NT2/D1 (cell line): ENCODE measurements at regions not wholly inside any gene's neighbourhood (a gene's known extent, or its start where the extent isn't known, plus 50 kb on each side); places are given as distances from the start of the nearest gene placed in this dataset.
A peak's percentile ranks its signal among the peaks of the same experiment; 100 is the strongest.

Source experiments
- DNase-seq: peaks from one replicate; pipeline ENCODE4 v3.0.0-alpha.2; 2011; ENCODE audit warnings: low read depth, low spot score
- H3K27me3 ChIP-seq: 2 replicates; pipeline ENCODE4 v1.6.0; 2011; ENCODE audit warnings: mild to moderate bottlenecking; ENCODE audit not compliant: insufficient read length, insufficient read depth
- H3K36me3 ChIP-seq: 2 replicates; pipeline ENCODE4 v1.6.1; 2011; ENCODE audit warnings: mild to moderate bottlenecking, low read length, mixed read lengths; ENCODE audit not compliant: insufficient read depth, insufficient read length
- H3K4me1 ChIP-seq: 2 replicates; pipeline ENCODE4 v1.5.1; 2011; ENCODE audit not compliant: insufficient read depth, insufficient read length
- H3K4me3 ChIP-seq: 2 replicates; pipeline ENCODE4 v1.5.1; 2011; ENCODE audit warnings: low read depth; ENCODE audit not compliant: insufficient read length
- H3K9ac ChIP-seq: 2 replicates; pipeline ENCODE4 v1.6.0; 2011; ENCODE audit warnings: low read depth; ENCODE audit not compliant: insufficient read length
- H3K9me3 ChIP-seq: 2 replicates; pipeline ENCODE4 v1.5.1; 2011; ENCODE audit warnings: mild to moderate bottlenecking, low read length; ENCODE audit not compliant: insufficient read depth
- SUZ12 ChIP-seq: IDR thresholded peaks from 2 replicates; pipeline ENCODE4 v1.6.1; 2011; ENCODE audit not compliant: insufficient read length, insufficient read depth; ENCODE audit errors: extremely low read depth
- YY1 ChIP-seq: IDR thresholded peaks from 2 replicates; pipeline ENCODE4 v1.6.1; 2011; ENCODE audit not compliant: insufficient read length, insufficient read depth
- ZNF274 ChIP-seq: IDR thresholded peaks from 2 replicates; pipeline ENCODE4 v1.6.1; 2011; ENCODE audit warnings: mild to moderate bottlenecking, low read depth, low read length

- no peaks in the 10 kb centered on the region for H3K4me1 ChIP-seq
- no peaks in the 10 kb centered on the region for H3K9me3 ChIP-seq
- no peak for TF ChIP-seq YY1
- no peak for TF ChIP-seq ZNF274
- TF ChIP-seq SUZ12: no peak
- no peaks in the 10 kb centered on the region for H3K36me3 ChIP-seq
- H3K4me3 ChIP-seq: no peak overlapping the region
- no peak for DNase-seq
- no peak overlapping the region for H3K9ac ChIP-seq
- no peaks in the 10 kb centered on the region for H3K27me3 ChIP-seq
These were observed 155.7 kb downstream of the GALC start for GRCh38 chr14:87837296-87837695.

- no peak for TF ChIP-seq SUZ12
- TF ChIP-seq ZNF274: no peak
- no peak for TF ChIP-seq YY1
- H3K4me3 ChIP-seq: no peak overlapping the region
- H3K9ac ChIP-seq: no peak overlapping the region
- no peaks in the 10 kb centered on the region for H3K4me1 ChIP-seq
- H3K27me3 ChIP-seq: no peaks in the 10 kb centered on the region
- H3K36me3 ChIP-seq: no peaks in the 10 kb centered on the region
- DNase-seq: no peak
- no peaks in the 10 kb centered on the region for H3K9me3 ChIP-seq
These were observed 158.4 kb downstream of the GALC start for GRCh38 chr14:87834594-87834993.

- H3K27me3 ChIP-seq: no peaks in the 10 kb centered on the region
- no peak for DNase-seq
- H3K9ac ChIP-seq: no peak overlapping the region
- TF ChIP-seq YY1: no peak
- no peak for TF ChIP-seq ZNF274
- TF ChIP-seq SUZ12: no peak
- no peaks in the 10 kb centered on the region for H3K4me1 ChIP-seq
- H3K4me3 ChIP-seq: no peak overlapping the region
- no peaks in the 10 kb centered on the region for H3K9me3 ChIP-seq
- H3K36me3 ChIP-seq: no peaks in the 10 kb centered on the region
These were observed 160.0 kb downstream of the GALC start for GRCh38 chr14:87833026-87833425.

GRCh38 chr14:87830443-87831096 is 162.4 kb downstream of the GALC start:
- Histone ChIP-seq H3K4me3 (no peak overlapping the region), H3K36me3 (no peaks in the 10 kb centered on the region), H3K4me1 (no peaks in the 10 kb centered on the region), H3K27me3 (no peaks in the 10 kb centered on the region), H3K9me3 (no peaks in the 10 kb centered on the region), H3K9ac (no peak overlapping the region)
- DNase-seq: peak; percentile 3
- TF ChIP-seq SUZ12 (no peak), YY1 (no peak), ZNF274 (no peak)

- no peak for DNase-seq
- no peak for TF ChIP-seq ZNF274
- no peak for TF ChIP-seq YY1
- TF ChIP-seq SUZ12: no peak
These were observed 163.4 kb downstream of the GALC start for GRCh38 chr14:87829543-87829942.

GRCh38 chr14:87824266-87824665 is 168.7 kb downstream of the GALC start:
- Histone ChIP-seq H3K27me3 (no peaks in the 10 kb centered on the region), H3K9ac (no peak overlapping the region), H3K36me3 (no peaks in the 10 kb centered on the region), H3K4me3 (no peak overlapping the region), H3K4me1 (no peaks in the 10 kb centered on the region), H3K9me3 (no peaks in the 10 kb centered on the region)
- TF ChIP-seq ZNF274 (no peak), YY1 (no peak), SUZ12 (no peak)
- no peak for DNase-seq

More at GRCh38 chr14:87829543-87829942, 163.4 kb downstream of the GALC start:
- Histone ChIP-seq H3K9ac (no peak overlapping the region), H3K4me1 (no peaks in the 10 kb centered on the region), H3K36me3 (no peaks in the 10 kb centered on the region), H3K4me3 (no peak overlapping the region), H3K9me3 (no peaks in the 10 kb centered on the region), H3K27me3 (no peaks in the 10 kb centered on the region)

GRCh38 chr14:87816416-87816815 is 176.6 kb downstream of the GALC start:
- no peaks in the 10 kb centered on the region for H3K4me1 ChIP-seq
- no peaks in the 10 kb centered on the region for H3K27me3 ChIP-seq
- no peaks in the 10 kb centered on the region for H3K36me3 ChIP-seq
- no peak overlapping the region for H3K9ac ChIP-seq
- H3K4me3 ChIP-seq: no peak overlapping the region
- no peaks in the 10 kb centered on the region for H3K9me3 ChIP-seq
- DNase-seq: no peak
- TF ChIP-seq ZNF274 (no peak), SUZ12 (no peak), YY1 (no peak)

- TF ChIP-seq YY1 (no peak), ZNF274 (no peak), SUZ12 (no peak)
- Histone ChIP-seq H3K9me3 (no peaks in the 10 kb centered on the region), H3K4me1 (no peaks in the 10 kb centered on the region), H3K9ac (no peak overlapping the region), H3K4me3 (no peak overlapping the region), H3K36me3 (no peaks in the 10 kb centered on the region), H3K27me3 (no peaks in the 10 kb centered on the region)
- DNase-seq: no peak
These were observed 177.9 kb downstream of the GALC start for GRCh38 chr14:87815121-87815520.
